ENCODE measurements at regions not wholly inside any gene's neighbourhood (a gene's known extent, or its start where the extent isn't known, plus 50 kb on each side); places are given as distances from the start of the nearest gene placed in this dataset.

- TF ChIP-seq CTCF (IDR thresholded peaks at IDR 0.05; ENCODE audit: low read depth, low read length, poor library complexity, severe bottlenecking) (no peak), EZH2phosphoT487 (IDR thresholded peaks at IDR 0.05; ENCODE audit: borderline replicate concordance, low read length) (no peak)
Observed at GRCh38 chrX:95945528-95945927, 739.1 kb upstream of the DIAPH2 start.

All from DOHH2 (cell line).